Gastroesophageal sphincter (tissue), 4 donors: ENCODE measurements at regions not wholly inside any gene's neighbourhood (a gene's known extent, or its start where the extent isn't known, plus 50 kb on each side); places are given as distances from the start of the nearest gene placed in this dataset.

ENCODE experiments used
- ATAC-seq: fragments of 150-250 bp; one replicate; pipeline ENCODE4 v1.9.1; 2016; ENCODE audit warnings: mild to moderate bottlenecking, moderate library complexity
- H3K27ac ChIP-seq, 4 donors: fragments of 200-600 bp; sonication (generic) in 3 of 4; 1 replicate in 3 of 4; 2 replicates in 1 of 4; pipeline ENCODE4 v1.5.1; 2016 to 2019
- H3K27me3 ChIP-seq: fragments of 200-600 bp; sonication (generic); one replicate; pipeline ENCODE4 v1.5.1; 2019
- H3K36me3 ChIP-seq, 2 donors: fragments of 200-600 bp; sonication (generic); one replicate each; pipeline ENCODE4 v1.5.1; 2019; ENCODE audit warnings: control low read depth in 1 of 2
- H3K4me1 ChIP-seq, 3 donors: fragments of 200-600 bp; sonication (generic); 1 replicate in 2 of 3; 2 replicates in 1 of 3; pipeline ENCODE4 v1.5.1; 2016 to 2019; ENCODE audit warnings: control low read depth in 2 of 3
- H3K4me3 ChIP-seq, 2 donors: fragments of 200-600 bp; sonication (generic); one replicate each; pipeline ENCODE4 v1.5.1; 2019; ENCODE audit warnings: mild to moderate bottlenecking in 1 of 2, moderate library complexity in 1 of 2
- H3K9me3 ChIP-seq, 3 donors: fragments of 200-600 bp; sonication (generic); one replicate each; pipeline ENCODE4 v1.5.1; 2017 to 2019; ENCODE audit warnings: control low read depth in 2 of 3
- EP300 ChIP-seq: sonication (generic); formaldehyde crosslinking; IDR thresholded peaks from one replicate; pipeline ENCODE4 v1.6.1; 2017; ENCODE audit warnings: antibody characterized with exemption, mild to moderate bottlenecking
- POLR2A ChIP-seq, 2 donors: fragments of 450-650 bp; IDR thresholded peaks; one replicate each; pipeline ENCODE4 v1.6.1; 2017; ENCODE audit warnings: antibody characterized with exemption in 2 of 2, mild to moderate bottlenecking in 2 of 2, moderate library complexity in 1 of 2
- POLR2AphosphoS5 ChIP-seq: sonication (generic); formaldehyde crosslinking; IDR thresholded peaks from one replicate; pipeline ENCODE4 v1.6.1; 2017; ENCODE audit warnings: antibody characterized with exemption
- WGBS, 2 donors: methylation state at CpG; one replicate each; pipeline ENCODE4 v1.1.5; 2018; ENCODE audit warnings: low coverage in 1 of 2; 5-methylcytosine and 5-hydroxymethylcytosine counted together
- small RNA-seq, 4 donors: library from RNA; depleted of rRNA; stranded (forward); fragments of <200 nt; gene quantifications; one replicate each; pipeline ENCODE3, GENCODE V24; 2016
- TF ChIP-seq, protein P1 (sequence below), 4 experiments: fragments of 200-600 bp in 2 of 4; fragments of 450-650 bp in 2 of 4; sonication (generic) in 1 of 4; IDR thresholded peaks; one replicate each; pipeline ENCODE4 v1.5.1; 2017 to 2019; ENCODE audit warnings: antibody characterized with exemption in 4 of 4, mild to moderate bottlenecking in 2 of 4, moderate library complexity in 2 of 4

DNA sequence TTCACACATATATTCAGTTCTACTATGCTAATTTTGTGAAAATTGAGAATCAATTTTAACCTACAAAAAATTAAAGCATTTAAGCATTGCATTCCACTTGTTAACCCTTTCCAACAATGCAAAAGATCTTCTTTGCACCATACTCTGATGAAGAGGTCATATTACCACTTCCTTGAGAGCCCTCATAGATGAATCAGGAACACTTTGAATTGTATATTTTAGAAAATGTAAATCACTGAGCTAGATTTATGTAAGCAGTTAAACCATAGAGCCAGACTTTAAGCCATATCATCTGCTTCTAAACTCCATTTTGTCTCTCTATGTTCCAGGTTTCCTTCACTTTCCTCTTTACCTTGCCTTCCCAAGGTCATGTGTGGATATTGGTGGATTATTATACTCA lies 56.5 kb upstream of the CDH18 start:
- Histone ChIP-seq H3K4me1 (no peaks in the 10 kb centered on the region), H3K27me3 (no peaks in the 10 kb centered on the region), H3K36me3 (no peaks in the 10 kb centered on the region), H3K27ac (no peak overlapping the region), H3K9me3 (peaks cover 0 to 1% (median 0%) of the 10 kb centered on the region in 3 donors), H3K4me3 (no peak overlapping the region)
- no peak for ATAC-seq
- TF ChIP-seq, protein P1, sequence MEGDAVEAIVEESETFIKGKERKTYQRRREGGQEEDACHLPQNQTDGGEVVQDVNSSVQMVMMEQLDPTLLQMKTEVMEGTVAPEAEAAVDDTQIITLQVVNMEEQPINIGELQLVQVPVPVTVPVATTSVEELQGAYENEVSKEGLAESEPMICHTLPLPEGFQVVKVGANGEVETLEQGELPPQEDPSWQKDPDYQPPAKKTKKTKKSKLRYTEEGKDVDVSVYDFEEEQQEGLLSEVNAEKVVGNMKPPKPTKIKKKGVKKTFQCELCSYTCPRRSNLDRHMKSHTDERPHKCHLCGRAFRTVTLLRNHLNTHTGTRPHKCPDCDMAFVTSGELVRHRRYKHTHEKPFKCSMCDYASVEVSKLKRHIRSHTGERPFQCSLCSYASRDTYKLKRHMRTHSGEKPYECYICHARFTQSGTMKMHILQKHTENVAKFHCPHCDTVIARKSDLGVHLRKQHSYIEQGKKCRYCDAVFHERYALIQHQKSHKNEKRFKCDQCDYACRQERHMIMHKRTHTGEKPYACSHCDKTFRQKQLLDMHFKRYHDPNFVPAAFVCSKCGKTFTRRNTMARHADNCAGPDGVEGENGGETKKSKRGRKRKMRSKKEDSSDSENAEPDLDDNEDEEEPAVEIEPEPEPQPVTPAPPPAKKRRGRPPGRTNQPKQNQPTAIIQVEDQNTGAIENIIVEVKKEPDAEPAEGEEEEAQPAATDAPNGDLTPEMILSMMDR (IDR thresholded peaks at IDR 0.05): no peak
- TF ChIP-seq EP300 (no peak), POLR2A (IDR thresholded peaks at IDR 0.05) (no peak), POLR2AphosphoS5 (no peak)

DNA sequence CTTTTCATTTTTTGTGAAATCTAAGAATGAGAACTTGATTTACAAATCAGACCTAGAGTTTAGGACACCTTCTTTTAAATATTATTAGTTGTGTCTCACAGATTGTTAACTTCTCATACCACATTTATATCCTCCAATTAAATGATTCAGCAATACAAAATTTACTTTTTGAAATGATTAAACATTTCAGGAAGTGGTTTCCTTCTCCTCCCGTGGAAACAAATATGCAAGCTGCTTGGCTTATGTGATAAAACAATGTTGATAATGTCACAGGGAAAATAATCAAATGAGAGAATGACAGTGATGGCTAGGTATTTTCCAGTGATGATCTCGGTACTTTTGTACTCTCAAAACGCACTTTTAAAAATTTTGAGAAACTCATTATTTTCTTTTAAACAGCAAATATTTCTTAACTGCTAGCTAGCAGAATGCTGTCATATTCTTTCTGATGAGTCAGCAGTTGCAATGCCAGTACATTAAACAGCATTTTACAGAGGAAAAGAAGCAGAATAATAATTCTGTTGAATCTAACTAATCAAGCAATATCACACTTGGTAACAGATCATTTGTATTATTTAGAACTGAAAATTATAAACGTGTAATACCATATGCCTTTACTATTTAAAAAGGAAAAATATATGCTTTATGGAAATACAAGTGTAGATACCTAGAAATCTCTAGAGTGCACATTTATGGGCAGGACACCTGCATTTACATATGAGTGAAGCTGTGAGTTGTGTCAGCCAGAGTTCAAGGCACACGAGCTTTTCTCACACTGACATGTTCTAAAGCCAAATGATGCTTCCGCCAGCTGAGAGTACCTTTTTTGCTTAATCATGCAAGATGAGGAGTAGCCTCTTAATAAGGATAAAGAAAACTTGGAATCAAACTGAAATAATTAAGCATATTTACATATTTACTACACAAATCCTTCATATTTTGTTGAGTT lies 53.6 kb upstream of the CDH18 start:
- TF ChIP-seq POLR2AphosphoS5: no peak
- WGBS, 2 donors: 36 to 46% methylated on average over 6 of the region's 6 CpGs
- Histone ChIP-seq H3K36me3 (no peaks in the 10 kb centered on the region), H3K4me3 (no peak overlapping the region), H3K4me1 (no peaks in the 10 kb centered on the region), H3K27ac (no peak overlapping the region), H3K27me3 (no peaks in the 10 kb centered on the region), H3K9me3 (peaks cover 0 to 13% (median 0%) of the 10 kb centered on the region in 3 donors)
- ATAC-seq: no peak

DNA sequence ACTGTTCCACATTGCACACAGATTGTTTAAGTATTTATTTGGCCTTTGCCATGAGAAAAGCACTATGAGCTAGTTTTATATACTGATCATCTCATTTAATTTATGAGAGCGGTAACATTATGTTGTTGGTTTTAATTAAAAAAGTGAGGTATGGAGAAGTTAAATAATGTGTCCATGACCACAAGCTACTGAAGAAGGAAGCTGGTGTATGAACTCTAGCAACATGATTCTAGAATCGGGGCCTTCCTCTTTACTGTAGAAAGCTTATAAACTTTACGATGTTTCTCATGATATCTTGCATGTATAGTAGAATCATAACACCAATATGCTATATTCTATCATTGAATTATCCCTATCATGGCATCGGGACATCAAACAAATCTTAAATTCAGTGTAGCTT lies 52.9 kb upstream of the CDH18 start:
- 74 to 79% methylated on average over 4 of the region's 4 CpGs for WGBS, 2 donors
- no peak for ATAC-seq
- TF ChIP-seq, protein P1 (IDR thresholded peaks at IDR 0.05): no peak
- TF ChIP-seq POLR2AphosphoS5 (no peak), POLR2A (IDR thresholded peaks at IDR 0.05) (no peak), EP300 (no peak)
- H3K9me3 ChIP-seq: peaks cover 0 to 13% (median 0%) of the 10 kb centered on the region in 3 donors
- H3K36me3 ChIP-seq: no peaks in the 10 kb centered on the region
- no peaks in the 10 kb centered on the region for H3K27me3 ChIP-seq
- H3K27ac ChIP-seq: no peak overlapping the region
- no peak overlapping the region for H3K4me3 ChIP-seq
- H3K4me1 ChIP-seq: no peaks in the 10 kb centered on the region

Small RNA genes lying in the stretch of these regions (small RNA-seq; reads per million reads assigned to genes)
- 0 reads per million in 4 donors for gene AC093303.1
